ENCODE measurements at regions not wholly inside any gene's neighbourhood (a gene's known extent, or its start where the extent isn't known, plus 50 kb on each side); places are given as distances from the start of the nearest gene placed in this dataset.

GRCh38 chr16:86758932-86759331, 180.6 kb downstream of the FOXL1 start:
- TF ChIP-seq, protein P1, sequence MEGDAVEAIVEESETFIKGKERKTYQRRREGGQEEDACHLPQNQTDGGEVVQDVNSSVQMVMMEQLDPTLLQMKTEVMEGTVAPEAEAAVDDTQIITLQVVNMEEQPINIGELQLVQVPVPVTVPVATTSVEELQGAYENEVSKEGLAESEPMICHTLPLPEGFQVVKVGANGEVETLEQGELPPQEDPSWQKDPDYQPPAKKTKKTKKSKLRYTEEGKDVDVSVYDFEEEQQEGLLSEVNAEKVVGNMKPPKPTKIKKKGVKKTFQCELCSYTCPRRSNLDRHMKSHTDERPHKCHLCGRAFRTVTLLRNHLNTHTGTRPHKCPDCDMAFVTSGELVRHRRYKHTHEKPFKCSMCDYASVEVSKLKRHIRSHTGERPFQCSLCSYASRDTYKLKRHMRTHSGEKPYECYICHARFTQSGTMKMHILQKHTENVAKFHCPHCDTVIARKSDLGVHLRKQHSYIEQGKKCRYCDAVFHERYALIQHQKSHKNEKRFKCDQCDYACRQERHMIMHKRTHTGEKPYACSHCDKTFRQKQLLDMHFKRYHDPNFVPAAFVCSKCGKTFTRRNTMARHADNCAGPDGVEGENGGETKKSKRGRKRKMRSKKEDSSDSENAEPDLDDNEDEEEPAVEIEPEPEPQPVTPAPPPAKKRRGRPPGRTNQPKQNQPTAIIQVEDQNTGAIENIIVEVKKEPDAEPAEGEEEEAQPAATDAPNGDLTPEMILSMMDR (IDR thresholded peaks at IDR 0.05; ENCODE audit: borderline replicate concordance, extremely low read depth, low read length, poor library complexity, severe bottlenecking): no peak
- TF ChIP-seq EZH2 (IDR thresholded peaks at IDR 0.05; ENCODE audit: borderline replicate concordance, low read depth, low read length, severe bottlenecking): no peak
